A549 (cell line): ENCODE measurements at regions not wholly inside any gene's neighbourhood (a gene's known extent, or its start where the extent isn't known, plus 50 kb on each side); places are given as distances from the start of the nearest gene placed in this dataset.

Experiments used
- ATAC-seq, 2 experiments: fragments of 200-7000 bp in 1 of 2; fragments of >200 bp in 1 of 2; cut with Nextera tagmentation in 1 of 2; cut with Tn5 transposase in 1 of 2; 3 replicates each; pipeline versions ENCODE4 v1.8.0 to v1.9.1; 2018 to 2020; ENCODE audit warnings: mild to moderate bottlenecking in 1 of 2, moderate library complexity in 1 of 2
- CTCF ChIA-PET: fragments of 300-600 bp; sonication (Branson Sonifier 250); formaldehyde crosslinking; extraction: SDS; loops from one replicate; lab custom pipeline; 2021; ENCODE audit warnings: antibody characterized with exemption, inconsistent platforms; lab: Yijun Ruan, JAX
- POLR2A ChIA-PET: fragments of 350-600 bp; formaldehyde crosslinking; extraction: SDS; loops from one replicate; lab custom pipeline; 2021; ENCODE audit warnings: antibody characterized with exemption, inconsistent platforms; lab: Yijun Ruan, JAX
- DNase-seq, 2 experiments: peaks; one replicate each; pipeline versions ENCODE4 v3.0.0 to v3.0.0-alpha.2; 2011 to 2016; ENCODE audit warnings: low read depth in 1 of 2, low spot score in 1 of 2
- FAIRE-seq: peaks from 2 replicates; lab custom pipeline; 2011; peaks lifted over from hg19 to GRCh38; lab: Jason Lieb, UNC
- H3K27ac ChIP-seq, 2 experiments: fragments of >200 bp; sonication (Bioruptor Twin); formaldehyde crosslinking; 3 replicates each; pipeline ENCODE4 v1.5.1; 2016 to 2017
- H3K4me1 ChIP-seq: fragments of >200 bp; sonication (Bioruptor Twin); formaldehyde crosslinking; 3 replicates; pipeline ENCODE4 v1.6.1; 2016
- H3K4me2 ChIP-seq: fragments of >200 bp; sonication (Bioruptor Twin); formaldehyde crosslinking; 3 replicates; pipeline ENCODE4 v1.6.1; 2016
- H3K4me3 ChIP-seq: fragments of >200 bp; sonication (Bioruptor Twin); formaldehyde crosslinking; 3 replicates; pipeline ENCODE4 v1.5.1; 2016
- H3K9me3 ChIP-seq: fragments of >200 bp; sonication (Bioruptor Twin); formaldehyde crosslinking; 3 replicates; pipeline ENCODE4 v1.6.1; 2016
- FOSB ChIP-seq: fragments of 250-450 bp; sonication (Bioruptor Pico); IDR thresholded peaks from 2 replicates; pipeline ENCODE4 v1.5.0; 2020; ENCODE audit warnings: mild to moderate bottlenecking, moderate library complexity
- KDM1A ChIP-seq: fragments of 200-600 bp; sonication (generic); IDR thresholded peaks from 2 replicates; pipeline ENCODE4 v1.6.1; 2016; ENCODE audit warnings: low read depth, mild to moderate bottlenecking
- KDM5A ChIP-seq: fragments of 200-600 bp; sonication (generic); IDR thresholded peaks from 2 replicates; pipeline ENCODE4 v1.6.1; 2016; ENCODE audit warnings: antibody characterized with exemption, mild to moderate bottlenecking
- MAZ ChIP-seq: fragments of 150-350 bp; IDR thresholded peaks from 2 replicates; pipeline ENCODE4 v1.6.1; 2014; ENCODE audit warnings: antibody characterized with exemption, low read depth, low read length, borderline replicate concordance
- MYC ChIP-seq: IDR thresholded peaks from 2 replicates; pipeline ENCODE4 v1.6.1; 2012; ENCODE audit warnings: mild to moderate bottlenecking, inconsistent platforms, low read length, improper control_type of control experiment, borderline replicate concordance
- NFE2L2 ChIP-seq: fragments of 150-350 bp; conservative IDR thresholded peaks from 2 replicates; pipeline ENCODE4 v1.6.1; 2014; ENCODE audit warnings: low read length
- RAD21 ChIP-seq, 2 experiments: fragments of >200 bp in 1 of 2; sonication (Bioruptor Twin) in 1 of 2; formaldehyde crosslinking in 1 of 2; IDR thresholded peaks in 1 of 2; conservative IDR thresholded peaks in 1 of 2; 2 replicates in 1 of 2; 3 replicates in 1 of 2; pipeline ENCODE4 v1.6.1; 2012 to 2018; ENCODE audit warnings: inconsistent platforms in 1 of 2
- SREBF2 ChIP-seq: fragments of 450-650 bp; IDR thresholded peaks from 2 replicates; pipeline ENCODE4 v1.6.1; 2014; ENCODE audit warnings: mild to moderate bottlenecking, moderate library complexity
- ZSCAN20 ChIP-seq: fragments of 250-450 bp; sonication (Bioruptor Pico); IDR thresholded peaks from 2 replicates; pipeline ENCODE4 v1.8.0; 2022; ENCODE audit warnings: mild to moderate bottlenecking, moderate library complexity
- WGBS: methylation state at CpG from one replicate; pipeline ENCODE4 v1.1.6; 2017; ENCODE audit errors: missing lambda C conversion rate; 5-methylcytosine and 5-hydroxymethylcytosine counted together
- TF ChIP-seq, protein P1 (sequence below): IDR thresholded peaks from 2 replicates; pipeline ENCODE4 v1.6.1; 2012
- TF ChIP-seq, protein P2 (sequence below): fragments of 250-450 bp; sonication (Bioruptor Pico); IDR thresholded peaks from 2 replicates; pipeline ENCODE4 v1.5.0; 2020; ENCODE audit warnings: low read depth, mild to moderate bottlenecking, moderate library complexity
- TF ChIP-seq, protein P3 (sequence below): fragments of 250-450 bp; sonication (Bioruptor Pico); IDR thresholded peaks from 2 replicates; pipeline ENCODE4 v1.5.0; 2021; ENCODE audit warnings: mild to moderate bottlenecking, moderate library complexity, borderline replicate concordance
- TF ChIP-seq, protein P4 (sequence below): IDR thresholded peaks from 2 replicates; pipeline ENCODE4 v1.6.1; 2012; ENCODE audit warnings: low read depth, borderline replicate concordance
- TF ChIP-seq, protein P5 (sequence below): IDR thresholded peaks from 2 replicates; pipeline ENCODE4 v1.6.1; 2012
- TF ChIP-seq, protein P6 (sequence below): fragments of >200 bp; sonication (Bioruptor Twin); formaldehyde crosslinking; IDR thresholded peaks from 3 replicates; pipeline ENCODE4 v1.6.1; 2016
- TF ChIP-seq, protein P7 (sequence below): fragments of >200 bp; sonication (Bioruptor Twin); formaldehyde crosslinking; IDR thresholded peaks from 2 replicates; pipeline ENCODE4 v1.6.1; 2016

DNA sequence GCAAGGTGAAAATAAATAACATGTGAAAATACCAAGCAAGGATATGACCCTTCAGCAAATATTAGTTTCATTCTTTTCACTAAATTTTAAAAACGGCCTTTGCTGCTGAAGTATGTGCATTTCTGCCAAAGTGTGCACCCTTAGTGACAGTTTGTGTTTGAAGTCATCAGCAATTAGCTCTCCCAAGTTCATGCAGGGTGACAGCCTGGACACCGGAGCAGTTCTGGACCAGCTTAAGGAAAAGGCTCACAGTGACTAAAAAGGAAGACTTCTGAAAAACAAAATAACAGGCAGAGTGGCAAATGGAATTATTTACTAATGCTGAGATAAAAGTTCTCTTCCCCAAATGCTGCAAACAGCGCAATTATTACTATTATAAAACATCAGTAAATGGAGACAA is 69.3 kb upstream of the NEBL start:
- POLR2A ChIA-PET = no interaction called here

DNA sequence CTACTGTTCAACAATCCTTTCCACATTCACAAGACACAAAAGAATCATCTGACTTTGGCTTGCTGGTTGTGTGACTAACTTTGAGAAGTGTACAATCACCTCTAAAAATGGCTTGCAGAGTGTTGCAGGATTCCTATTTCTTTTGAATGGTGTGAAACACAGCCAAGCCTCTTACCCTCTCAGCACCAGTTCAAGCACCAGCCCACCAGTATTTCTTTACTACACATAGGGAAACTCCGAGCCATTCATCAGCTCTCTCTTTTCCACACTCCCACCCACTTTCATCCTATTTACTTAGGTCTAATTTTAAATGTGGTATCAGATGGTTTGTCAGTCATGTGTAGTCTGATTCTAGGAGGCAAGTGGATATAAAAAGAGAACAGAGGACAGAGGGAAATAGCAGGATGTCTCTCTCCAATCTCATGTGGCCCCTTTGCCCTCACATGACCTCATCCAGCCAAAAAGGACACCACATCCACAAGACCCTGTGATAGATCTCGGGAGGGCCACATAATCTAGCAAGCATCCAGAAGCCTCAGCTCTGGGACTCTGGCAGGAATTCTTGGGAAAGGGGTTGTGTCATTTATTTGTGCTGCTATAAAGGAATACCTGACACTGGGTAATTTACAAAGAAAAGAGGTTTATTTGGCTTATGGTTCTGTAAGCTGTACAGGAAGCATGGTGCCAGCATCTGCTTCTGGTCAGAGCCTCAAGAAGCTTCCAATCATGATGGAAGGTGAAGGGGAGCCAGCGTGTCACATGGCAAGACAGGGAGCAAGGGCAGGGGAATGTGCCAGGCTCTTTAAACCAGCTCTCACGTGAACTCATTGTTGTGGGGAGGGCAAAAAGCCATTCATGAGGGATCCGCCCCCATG is 66.8 kb upstream of the NEBL start:
- Histone ChIP-seq H3K9me3 (0 out of 3 replicates have a peak, but pooled peaks cover 5% of the 10 kb centered on the region), H3K4me1 (no peaks in the 10 kb centered on the region), H3K4me3 (no peak overlapping the region), H3K27ac (no peak overlapping the region), H3K4me2 (no peak overlapping the region)
- TF ChIP-seq KDM1A (no peak), NFE2L2 (no peak), RAD21 (conservative IDR thresholded peaks at IDR 0.05 in 1 of 2, IDR thresholded peaks at IDR 0.05 in 1 of 2) (no peak), FOSB (CRISPR knock-in tag) (no peak)
- TF ChIP-seq, protein P1, sequence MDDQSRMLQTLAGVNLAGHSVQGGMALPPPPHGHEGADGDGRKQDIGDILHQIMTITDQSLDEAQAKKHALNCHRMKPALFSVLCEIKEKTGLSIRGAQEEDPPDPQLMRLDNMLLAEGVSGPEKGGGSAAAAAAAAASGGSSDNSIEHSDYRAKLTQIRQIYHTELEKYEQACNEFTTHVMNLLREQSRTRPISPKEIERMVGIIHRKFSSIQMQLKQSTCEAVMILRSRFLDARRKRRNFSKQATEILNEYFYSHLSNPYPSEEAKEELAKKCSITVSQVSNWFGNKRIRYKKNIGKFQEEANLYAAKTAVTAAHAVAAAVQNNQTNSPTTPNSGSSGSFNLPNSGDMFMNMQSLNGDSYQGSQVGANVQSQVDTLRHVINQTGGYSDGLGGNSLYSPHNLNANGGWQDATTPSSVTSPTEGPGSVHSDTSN = no peak
- ATAC-seq (no peak), DNase-seq (no peak), FAIRE-seq (no peak)
- ChIA-PET POLR2A (no interaction called here), CTCF (no interaction called here)
- WGBS = 81% methylated on average over 5 of the region's 5 CpGs

More for the DNA sequence above, 69.3 kb upstream of the NEBL start:
- DNase-seq = no peak
- CTCF ChIA-PET = no interaction called here
- Histone ChIP-seq H3K9me3 (0 out of 3 replicates have a peak, but pooled peaks cover 5% of the 10 kb centered on the region), H3K4me2 (no peak overlapping the region), H3K27ac (no peak overlapping the region), H3K4me1 (no peaks in the 10 kb centered on the region)
- WGBS = 74% methylated on average over 3 of the region's 3 CpGs
- TF ChIP-seq NFE2L2 (no peak), MAZ (no peak)
- TF ChIP-seq, protein P2, sequence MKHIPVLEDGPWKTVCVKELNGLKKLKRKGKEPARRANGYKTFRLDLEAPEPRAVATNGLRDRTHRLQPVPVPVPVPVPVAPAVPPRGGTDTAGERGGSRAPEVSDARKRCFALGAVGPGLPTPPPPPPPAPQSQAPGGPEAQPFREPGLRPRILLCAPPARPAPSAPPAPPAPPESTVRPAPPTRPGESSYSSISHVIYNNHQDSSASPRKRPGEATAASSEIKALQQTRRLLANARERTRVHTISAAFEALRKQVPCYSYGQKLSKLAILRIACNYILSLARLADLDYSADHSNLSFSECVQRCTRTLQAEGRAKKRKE (CRISPR knock-in tag) = no peak
- TF ChIP-seq, protein P3, sequence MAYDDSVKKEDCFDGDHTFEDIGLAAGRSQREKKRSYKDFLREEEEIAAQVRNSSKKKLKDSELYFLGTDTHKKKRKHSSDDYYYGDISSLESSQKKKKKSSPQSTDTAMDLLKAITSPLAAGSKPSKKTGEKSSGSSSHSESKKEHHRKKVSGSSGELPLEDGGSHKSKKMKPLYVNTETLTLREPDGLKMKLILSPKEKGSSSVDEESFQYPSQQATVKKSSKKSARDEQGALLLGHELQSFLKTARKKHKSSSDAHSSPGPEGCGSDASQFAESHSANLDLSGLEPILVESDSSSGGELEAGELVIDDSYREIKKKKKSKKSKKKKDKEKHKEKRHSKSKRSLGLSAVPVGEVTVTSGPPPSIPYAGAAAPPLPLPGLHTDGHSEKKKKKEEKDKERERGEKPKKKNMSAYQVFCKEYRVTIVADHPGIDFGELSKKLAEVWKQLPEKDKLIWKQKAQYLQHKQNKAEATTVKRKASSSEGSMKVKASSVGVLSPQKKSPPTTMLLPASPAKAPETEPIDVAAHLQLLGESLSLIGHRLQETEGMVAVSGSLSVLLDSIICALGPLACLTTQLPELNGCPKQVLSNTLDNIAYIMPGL (CRISPR knock-in tag) = no peak
- TF ChIP-seq, protein P1 = no peak
- TF ChIP-seq, protein P4, sequence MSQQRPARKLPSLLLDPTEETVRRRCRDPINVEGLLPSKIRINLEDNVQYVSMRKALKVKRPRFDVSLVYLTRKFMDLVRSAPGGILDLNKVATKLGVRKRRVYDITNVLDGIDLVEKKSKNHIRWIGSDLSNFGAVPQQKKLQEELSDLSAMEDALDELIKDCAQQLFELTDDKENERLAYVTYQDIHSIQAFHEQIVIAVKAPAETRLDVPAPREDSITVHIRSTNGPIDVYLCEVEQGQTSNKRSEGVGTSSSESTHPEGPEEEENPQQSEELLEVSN = no peak
- TF ChIP-seq, all 56 proteins: peak for 0
- ATAC-seq (no peak), FAIRE-seq (no peak)
- H3K4me3 ChIP-seq = no peak overlapping the region

DNA sequence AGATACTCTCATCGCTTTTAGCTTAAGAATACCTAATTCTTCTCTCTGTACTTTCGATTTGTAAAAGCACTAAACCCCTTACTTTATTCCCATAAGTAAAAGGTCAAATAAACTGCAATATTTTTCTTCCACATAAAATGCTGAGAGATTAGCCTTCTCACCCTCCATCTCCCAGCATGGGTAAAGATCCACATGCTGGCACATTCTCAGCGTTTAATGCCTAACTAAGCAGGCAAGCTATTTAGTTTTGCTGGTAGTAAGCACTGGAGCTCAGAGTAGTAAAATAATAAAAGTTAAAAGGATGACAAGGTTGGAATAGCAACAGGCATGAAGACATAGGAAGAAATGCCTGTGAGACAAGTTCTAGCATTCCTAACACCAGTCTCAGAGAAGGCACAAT is 65.9 kb upstream of the NEBL start:
- H3K4me2 ChIP-seq = no peak overlapping the region
- 50% methylated on average over 3 of the region's 3 CpGs for WGBS
- 0 out of 3 replicates have a peak, but pooled peaks cover 5% of the 10 kb centered on the region for H3K9me3 ChIP-seq
- no peak for DNase-seq
- H3K4me1 ChIP-seq = no peaks in the 10 kb centered on the region
- no peak overlapping the region for H3K27ac ChIP-seq
- TF ChIP-seq ZSCAN20 = no peak
- TF ChIP-seq, protein P5, sequence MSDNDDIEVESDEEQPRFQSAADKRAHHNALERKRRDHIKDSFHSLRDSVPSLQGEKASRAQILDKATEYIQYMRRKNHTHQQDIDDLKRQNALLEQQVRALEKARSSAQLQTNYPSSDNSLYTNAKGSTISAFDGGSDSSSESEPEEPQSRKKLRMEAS = no peak
- no peak for TF ChIP-seq MYC
- TF ChIP-seq, protein P6, sequence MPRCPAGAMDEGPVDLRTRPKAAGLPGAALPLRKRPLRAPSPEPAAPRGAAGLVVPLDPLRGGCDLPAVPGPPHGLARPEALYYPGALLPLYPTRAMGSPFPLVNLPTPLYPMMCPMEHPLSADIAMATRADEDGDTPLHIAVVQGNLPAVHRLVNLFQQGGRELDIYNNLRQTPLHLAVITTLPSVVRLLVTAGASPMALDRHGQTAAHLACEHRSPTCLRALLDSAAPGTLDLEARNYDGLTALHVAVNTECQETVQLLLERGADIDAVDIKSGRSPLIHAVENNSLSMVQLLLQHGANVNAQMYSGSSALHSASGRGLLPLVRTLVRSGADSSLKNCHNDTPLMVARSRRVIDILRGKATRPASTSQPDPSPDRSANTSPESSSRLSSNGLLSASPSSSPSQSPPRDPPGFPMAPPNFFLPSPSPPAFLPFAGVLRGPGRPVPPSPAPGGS = no peak
- no peak for TF ChIP-seq SREBF2
- no peak for TF ChIP-seq KDM5A
- TF ChIP-seq, protein P7, sequence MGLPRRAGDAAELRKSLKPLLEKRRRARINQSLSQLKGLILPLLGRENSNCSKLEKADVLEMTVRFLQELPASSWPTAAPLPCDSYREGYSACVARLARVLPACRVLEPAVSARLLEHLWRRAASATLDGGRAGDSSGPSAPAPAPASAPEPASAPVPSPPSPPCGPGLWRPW = no peak
- no peak for FAIRE-seq
- no peak for ATAC-seq
- ChIA-PET POLR2A (no interaction called here), CTCF (no interaction called here)
- H3K4me3 ChIP-seq = no peak overlapping the region
